ENCODE measurements at regions not wholly inside any gene's neighbourhood (a gene's known extent, or its start where the extent isn't known, plus 50 kb on each side); places are given as distances from the start of the nearest gene placed in this dataset.
"Not testable (repeated sequence)": the region's sequence is repeated elsewhere in the genome, so short reads cannot be mapped to it uniquely, and the experiment has no call there.

- no peak for DNase-seq
These were observed 123.1 kb upstream of the GPR12 start for GRCh38 chr13:26883613-26884257.

GRCh38 chr13:26882731-26883130 is 122.1 kb upstream of the GPR12 start:
- no peak for DNase-seq

- no peak for DNase-seq
These were observed 120.6 kb upstream of the GPR12 start for GRCh38 chr13:26881154-26881553.

- no peak for DNase-seq
These were observed 120.1 kb upstream of the GPR12 start for GRCh38 chr13:26880735-26881134.

- no peak for DNase-seq
These were observed 117.9 kb upstream of the GPR12 start for GRCh38 chr13:26878438-26878837.

GRCh38 chr13:26873386-26873698 is 112.8 kb upstream of the GPR12 start:
- DNase-seq = no peak

GRCh38 chr13:26872525-26873385 is 112.2 kb upstream of the GPR12 start:
- DNase-seq = peak; percentile 85

GRCh38 chr13:26867451-26868091 is 107.0 kb upstream of the GPR12 start:
- DNase-seq = peak; percentile 51

GRCh38 chr13:26864576-26864975 is 104.0 kb upstream of the GPR12 start:
- no peak for DNase-seq

GRCh38 chr13:26861941-26862340 is 101.4 kb upstream of the GPR12 start:
- no peak for DNase-seq

GRCh38 chr13:26855921-26856320 is 95.3 kb upstream of the GPR12 start:
- no peak for DNase-seq

GRCh38 chr13:26855071-26855470 is 94.5 kb upstream of the GPR12 start:
- DNase-seq = no peak

GRCh38 chr13:26853323-26853722 is 92.7 kb upstream of the GPR12 start:
- no peak for DNase-seq

- no peak for DNase-seq
These were observed 86.7 kb upstream of the GPR12 start for GRCh38 chr13:26847281-26847680.

GRCh38 chr13:26845063-26845462 is 84.5 kb upstream of the GPR12 start:
- DNase-seq = not testable (repeated sequence)

GRCh38 chr13:26839682-26840081 is 79.1 kb upstream of the GPR12 start:
- DNase-seq = no peak

- no peak for DNase-seq
These were observed 78.2 kb upstream of the GPR12 start for GRCh38 chr13:26838821-26839220.

GRCh38 chr13:26837997-26838396 is 77.4 kb upstream of the GPR12 start:
- DNase-seq = no peak

- DNase-seq = no peak
These were observed 76.5 kb upstream of the GPR12 start for GRCh38 chr13:26837102-26837501.

GRCh38 chr13:26836626-26837025 is 76.0 kb upstream of the GPR12 start:
- no peak for DNase-seq

GRCh38 chr13:26834646-26835045 is 74.1 kb upstream of the GPR12 start:
- no peak for DNase-seq

- DNase-seq = no peak
These were observed 70.8 kb upstream of the GPR12 start for GRCh38 chr13:26831336-26831908.

- no peak for DNase-seq
These were observed 69.1 kb upstream of the GPR12 start for GRCh38 chr13:26829716-26830115.

GRCh38 chr13:26824581-26824980 is 64.0 kb upstream of the GPR12 start:
- DNase-seq = no peak
